C4-2B (cell line): ENCODE measurements at regions not wholly inside any gene's neighbourhood (a gene's known extent, or its start where the extent isn't known, plus 50 kb on each side); places are given as distances from the start of the nearest gene placed in this dataset.

Experiments
- H3K27ac ChIP-seq: fragments of 450-650 bp; 2 replicates; pipeline ENCODE4 v1.5.1; 2017
- ZFX ChIP-seq: fragments of 450-650 bp; IDR thresholded peaks from 2 replicates; pipeline ENCODE4 v1.6.1; 2017
- TF ChIP-seq, protein P1 (sequence below): fragments of 450-650 bp; conservative IDR thresholded peaks from 2 replicates; pipeline ENCODE4 v1.5.1; 2017; ENCODE audit warnings: mild to moderate bottlenecking

DNA sequence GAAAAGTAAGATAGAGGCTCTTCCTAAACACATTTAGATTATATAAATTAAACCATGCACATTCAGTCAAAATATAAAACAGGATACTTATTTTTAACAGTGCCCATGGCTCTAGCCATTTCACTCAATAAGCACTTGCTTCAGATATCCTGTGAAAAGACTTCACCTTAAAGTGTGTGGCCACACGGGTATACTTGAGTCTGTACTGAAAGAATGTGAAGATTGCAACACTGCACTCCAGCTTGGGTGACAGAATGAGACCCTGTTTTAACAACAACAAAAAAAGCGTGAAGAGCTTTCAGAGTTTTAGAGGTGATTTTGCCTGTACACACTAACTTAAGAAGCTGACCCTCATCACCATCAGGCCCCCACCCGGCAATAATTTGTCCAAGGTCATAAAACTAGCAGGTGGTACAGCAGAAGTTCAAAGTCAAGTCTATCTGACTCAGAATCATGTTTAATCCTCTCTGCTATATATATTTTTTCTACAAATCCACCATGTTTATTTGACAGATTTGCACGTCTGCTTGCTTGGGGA is 203.5 kb upstream of the GUCY1A2 start:
- H3K27ac ChIP-seq = no peak overlapping the region
- TF ChIP-seq, protein P1, sequence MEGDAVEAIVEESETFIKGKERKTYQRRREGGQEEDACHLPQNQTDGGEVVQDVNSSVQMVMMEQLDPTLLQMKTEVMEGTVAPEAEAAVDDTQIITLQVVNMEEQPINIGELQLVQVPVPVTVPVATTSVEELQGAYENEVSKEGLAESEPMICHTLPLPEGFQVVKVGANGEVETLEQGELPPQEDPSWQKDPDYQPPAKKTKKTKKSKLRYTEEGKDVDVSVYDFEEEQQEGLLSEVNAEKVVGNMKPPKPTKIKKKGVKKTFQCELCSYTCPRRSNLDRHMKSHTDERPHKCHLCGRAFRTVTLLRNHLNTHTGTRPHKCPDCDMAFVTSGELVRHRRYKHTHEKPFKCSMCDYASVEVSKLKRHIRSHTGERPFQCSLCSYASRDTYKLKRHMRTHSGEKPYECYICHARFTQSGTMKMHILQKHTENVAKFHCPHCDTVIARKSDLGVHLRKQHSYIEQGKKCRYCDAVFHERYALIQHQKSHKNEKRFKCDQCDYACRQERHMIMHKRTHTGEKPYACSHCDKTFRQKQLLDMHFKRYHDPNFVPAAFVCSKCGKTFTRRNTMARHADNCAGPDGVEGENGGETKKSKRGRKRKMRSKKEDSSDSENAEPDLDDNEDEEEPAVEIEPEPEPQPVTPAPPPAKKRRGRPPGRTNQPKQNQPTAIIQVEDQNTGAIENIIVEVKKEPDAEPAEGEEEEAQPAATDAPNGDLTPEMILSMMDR = no peak
- no peak for TF ChIP-seq ZFX

DNA sequence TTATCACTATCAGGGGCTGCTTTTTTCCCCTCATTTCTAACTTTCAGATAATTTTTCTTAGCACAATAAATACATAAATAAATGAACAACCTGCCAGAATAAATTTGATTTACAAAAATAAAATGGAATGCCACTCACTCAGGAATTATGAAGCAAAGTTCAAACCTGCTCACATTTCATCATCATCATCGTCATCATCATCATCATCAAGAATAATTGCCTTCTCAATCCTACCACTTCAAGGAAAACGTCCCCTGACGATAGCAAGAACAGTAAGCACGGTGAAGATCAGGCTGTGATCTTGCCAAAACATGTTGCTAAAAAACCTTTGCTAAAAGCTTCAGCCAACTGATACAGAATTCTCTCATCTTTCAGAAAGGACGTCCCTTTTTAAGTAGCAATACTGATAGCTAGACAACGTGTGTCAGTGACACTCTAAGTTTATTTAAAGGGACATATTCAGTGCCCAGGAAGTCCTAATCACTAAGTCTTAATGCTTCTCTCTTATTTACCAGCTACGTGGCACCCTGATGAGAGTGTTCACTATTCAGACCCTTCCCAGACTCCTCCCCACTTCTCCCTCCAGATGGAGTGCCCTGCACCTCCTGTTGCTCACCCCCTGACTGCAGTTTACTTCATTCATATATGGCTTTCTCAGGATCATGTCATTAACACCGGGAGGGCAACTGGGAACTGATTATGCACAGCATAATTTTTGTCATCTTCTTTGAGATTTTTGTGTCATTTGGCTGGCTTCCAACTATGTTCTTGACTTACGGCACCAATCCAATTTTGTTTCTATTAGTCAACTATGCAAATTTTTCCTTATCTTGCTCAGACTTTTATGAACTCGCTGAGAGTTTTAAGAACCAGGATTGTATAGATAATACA is 200.1 kb upstream of the GUCY1A2 start:
- TF ChIP-seq, protein P1 = no peak
- TF ChIP-seq ZFX = no peak
- H3K27ac ChIP-seq = no peak overlapping the region

DNA sequence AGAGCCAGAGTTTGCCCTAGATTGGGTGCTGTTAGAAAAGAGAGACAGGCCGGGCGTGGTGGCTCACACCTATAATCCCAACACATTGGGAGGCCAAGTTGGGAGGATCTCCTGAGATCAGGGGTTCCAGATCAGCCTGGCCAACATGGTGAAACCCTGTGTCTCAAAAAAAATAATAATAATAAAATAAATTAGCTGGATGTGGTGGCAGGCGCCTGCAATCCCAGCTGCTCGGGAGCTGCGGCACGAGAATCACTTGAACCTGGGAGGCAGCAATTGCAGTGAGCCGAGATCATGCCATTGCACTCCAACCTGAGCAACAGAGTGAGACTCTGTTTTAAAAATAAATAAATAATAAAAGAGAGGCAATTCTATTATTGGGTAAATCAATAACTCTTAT is 199.2 kb upstream of the GUCY1A2 start:
- H3K27ac ChIP-seq = no peak overlapping the region
- TF ChIP-seq, protein P1 = no peak
- TF ChIP-seq ZFX = no peak

DNA sequence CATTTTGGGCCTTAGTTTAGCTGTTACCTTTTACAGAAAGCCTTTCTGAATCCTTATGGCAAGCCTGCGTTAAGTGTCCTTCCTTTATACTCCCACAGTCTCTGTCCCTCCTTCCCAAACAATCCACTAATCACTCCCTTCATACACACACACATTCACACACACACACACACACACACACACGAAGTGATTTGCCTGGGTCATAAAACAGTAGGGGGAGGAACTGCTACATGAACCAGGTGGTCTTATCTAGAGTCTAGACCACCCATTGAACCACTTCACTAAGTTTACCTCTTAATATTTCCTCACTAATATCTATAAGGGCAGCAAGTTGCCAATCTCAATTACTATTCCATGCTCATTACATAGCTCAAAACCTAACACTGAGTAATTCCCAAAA is 196.7 kb upstream of the GUCY1A2 start:
- H3K27ac ChIP-seq = no peak overlapping the region
- TF ChIP-seq ZFX = no peak
- TF ChIP-seq, protein P1 = no peak

DNA sequence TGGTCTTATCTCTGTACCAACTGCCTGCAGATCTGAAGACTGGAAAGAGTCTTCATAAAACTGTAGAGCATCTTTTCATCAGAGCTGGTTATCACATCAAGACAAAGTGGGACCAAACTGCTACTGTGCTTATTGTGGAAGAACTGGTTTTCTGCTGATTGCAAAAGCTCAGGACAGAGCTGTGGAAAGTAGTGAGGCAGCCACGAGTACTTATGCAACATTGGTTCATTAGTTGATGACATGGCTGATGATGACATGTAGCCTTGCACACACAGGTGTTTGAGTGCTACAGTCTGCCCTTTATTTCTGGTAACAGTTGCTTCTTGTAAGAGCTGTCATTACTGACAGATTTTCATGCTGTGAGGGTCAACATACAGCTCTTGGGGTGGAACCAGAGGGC is 185.4 kb upstream of the GUCY1A2 start:
- H3K27ac ChIP-seq = no peak overlapping the region
- TF ChIP-seq, protein P1 = no peak
- no peak for TF ChIP-seq ZFX

DNA sequence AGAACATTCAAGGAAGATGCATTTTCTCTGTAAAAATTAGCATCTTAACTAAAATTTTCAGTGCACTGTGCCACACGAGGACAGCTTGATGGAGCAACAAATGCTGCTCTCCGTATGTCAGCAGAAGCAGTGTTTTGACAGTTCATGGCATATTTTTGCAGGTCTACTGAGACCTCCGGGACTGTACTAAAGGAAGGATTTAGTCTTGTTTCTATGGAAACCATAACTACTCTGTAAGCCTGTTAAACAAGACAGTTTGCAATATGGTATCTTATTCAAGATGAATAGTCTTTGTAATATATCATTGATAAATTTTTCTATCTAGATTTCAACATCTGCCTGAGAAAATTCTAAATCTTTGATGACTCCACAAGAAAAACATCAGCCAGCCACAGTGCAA is 184.0 kb upstream of the GUCY1A2 start:
- H3K27ac ChIP-seq = no peak overlapping the region
- TF ChIP-seq, protein P1 = no peak
- TF ChIP-seq ZFX = no peak

DNA sequence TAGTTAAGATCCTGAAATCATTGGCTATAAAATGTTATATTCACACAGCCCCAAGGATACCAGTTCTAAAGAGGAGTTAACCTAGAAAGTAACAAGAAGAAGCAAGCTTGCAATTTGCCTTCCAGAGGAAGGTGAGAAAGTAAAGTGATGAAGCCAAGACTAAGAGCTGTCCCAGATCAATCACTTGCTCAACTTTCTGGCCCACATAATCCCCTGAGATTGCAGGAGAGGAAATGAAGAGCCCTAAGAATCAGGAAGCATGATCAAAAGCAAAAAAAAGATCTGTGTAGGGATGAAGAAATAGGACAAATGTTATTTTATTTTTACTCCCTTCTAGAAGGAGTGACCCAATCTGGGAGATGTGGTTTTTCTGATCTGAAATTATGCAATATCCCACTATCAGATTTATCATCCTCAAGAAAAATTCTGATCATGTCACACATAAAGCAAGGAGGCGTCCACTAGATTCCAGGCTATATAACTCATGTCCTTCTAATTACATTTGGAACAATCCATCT is 180.3 kb upstream of the GUCY1A2 start:
- no peak overlapping the region for H3K27ac ChIP-seq
- no peak for TF ChIP-seq ZFX
- TF ChIP-seq, protein P1 = no peak
